ENCODE measurements at regions not wholly inside any gene's neighbourhood (a gene's known extent, or its start where the extent isn't known, plus 50 kb on each side); places are given as distances from the start of the nearest gene placed in this dataset.

DNA sequence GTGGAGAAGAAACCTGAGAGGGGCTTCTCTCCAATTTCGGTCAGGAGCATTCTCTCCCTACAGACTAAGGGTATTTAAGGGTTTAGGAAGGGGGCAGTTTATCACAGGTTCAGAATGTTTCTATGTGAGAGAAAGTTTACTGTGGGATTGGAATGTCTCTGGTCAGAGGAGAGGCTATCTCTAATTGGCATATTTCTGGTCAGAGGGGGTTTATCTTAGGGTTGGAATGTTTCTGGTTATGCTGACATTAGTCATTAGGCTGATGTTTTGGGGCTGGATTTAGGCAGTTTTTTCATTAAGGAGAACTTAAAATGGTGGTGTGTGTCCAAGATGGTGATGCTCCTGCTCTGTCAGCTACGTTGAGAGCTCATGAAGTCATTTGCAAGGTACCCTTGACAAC, 758.0 kb downstream of the TYW1 start:
- TF ChIP-seq, protein P1, sequence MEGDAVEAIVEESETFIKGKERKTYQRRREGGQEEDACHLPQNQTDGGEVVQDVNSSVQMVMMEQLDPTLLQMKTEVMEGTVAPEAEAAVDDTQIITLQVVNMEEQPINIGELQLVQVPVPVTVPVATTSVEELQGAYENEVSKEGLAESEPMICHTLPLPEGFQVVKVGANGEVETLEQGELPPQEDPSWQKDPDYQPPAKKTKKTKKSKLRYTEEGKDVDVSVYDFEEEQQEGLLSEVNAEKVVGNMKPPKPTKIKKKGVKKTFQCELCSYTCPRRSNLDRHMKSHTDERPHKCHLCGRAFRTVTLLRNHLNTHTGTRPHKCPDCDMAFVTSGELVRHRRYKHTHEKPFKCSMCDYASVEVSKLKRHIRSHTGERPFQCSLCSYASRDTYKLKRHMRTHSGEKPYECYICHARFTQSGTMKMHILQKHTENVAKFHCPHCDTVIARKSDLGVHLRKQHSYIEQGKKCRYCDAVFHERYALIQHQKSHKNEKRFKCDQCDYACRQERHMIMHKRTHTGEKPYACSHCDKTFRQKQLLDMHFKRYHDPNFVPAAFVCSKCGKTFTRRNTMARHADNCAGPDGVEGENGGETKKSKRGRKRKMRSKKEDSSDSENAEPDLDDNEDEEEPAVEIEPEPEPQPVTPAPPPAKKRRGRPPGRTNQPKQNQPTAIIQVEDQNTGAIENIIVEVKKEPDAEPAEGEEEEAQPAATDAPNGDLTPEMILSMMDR (IDR thresholded peaks at IDR 0.05; ENCODE audit: borderline replicate concordance, extremely low read depth, insufficient read depth), result no peak
- intact Hi-C loops (cut with DNase I), result no loop called here
- no peak for FAIRE-seq

DNA sequence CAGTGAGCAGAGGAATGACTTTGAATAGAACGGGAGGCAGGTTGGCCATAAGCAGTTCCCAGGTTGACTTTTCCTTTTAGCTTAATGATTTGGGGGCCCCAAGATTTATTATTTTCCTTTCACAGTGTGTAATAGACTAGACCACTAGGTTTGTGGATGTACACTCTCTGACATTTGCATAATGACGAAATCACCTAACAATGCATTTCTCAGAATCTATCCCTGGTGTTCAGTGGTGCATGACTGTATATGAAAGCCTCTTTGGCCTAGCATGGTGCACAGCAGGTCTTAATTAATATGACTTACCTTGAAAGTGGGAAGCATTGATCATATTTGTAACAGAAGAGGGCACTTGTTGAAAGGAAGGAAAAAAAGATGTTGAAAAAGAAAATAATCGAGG, 761.9 kb downstream of the TYW1 start:
- Histone ChIP-seq H3K27ac (ENCODE audit: low read depth in 2 of 2, low read length in 2 of 2) (no peak overlapping the region), H3K36me3 (ENCODE audit: control insufficient read depth in 2 of 3, insufficient read depth in 3 of 3, low read length in 3 of 3) (no peaks in the 10 kb centered on the region), H3K4me3 (ENCODE audit: low read length in 3 of 3) (no peak overlapping the region), H3K9me3 (ENCODE audit: control insufficient read depth in 2 of 3, insufficient read depth in 1 of 3, low read length in 3 of 3) (no peaks in the 10 kb centered on the region), H3K9ac (ENCODE audit: low read length in 3 of 3) (no peak overlapping the region), H3K27me3 (ENCODE audit: control insufficient read depth, insufficient read depth, low read length) (no peaks in the 10 kb centered on the region), H3K4me1 (ENCODE audit: control insufficient read depth in 2 of 3, insufficient read depth in 2 of 3, low read depth in 1 of 3, low read length in 3 of 3) (no peaks in the 10 kb centered on the region)
- FAIRE-seq (no peak), DNase-seq (peak in 1 of 5 donors; percentile 33)
- intact Hi-C loops (cut with DNase I), result no loop called here
- TF ChIP-seq, protein P1 (IDR thresholded peaks at IDR 0.05; ENCODE audit: borderline replicate concordance, extremely low read depth, insufficient read depth), result no peak

More for the DNA sequence above, 758.0 kb downstream of the TYW1 start:
- Histone ChIP-seq H3K4me1 (ENCODE audit: control insufficient read depth in 2 of 3, insufficient read depth in 2 of 3, low read depth in 1 of 3, low read length in 3 of 3) (no peaks in the 10 kb centered on the region), H3K9me3 (ENCODE audit: control insufficient read depth in 2 of 3, insufficient read depth in 1 of 3, low read length in 3 of 3) (no peaks in the 10 kb centered on the region), H3K9ac (ENCODE audit: low read length in 3 of 3) (no peak overlapping the region), H3K27ac (ENCODE audit: low read depth in 2 of 2, low read length in 2 of 2) (no peak overlapping the region), H3K4me3 (ENCODE audit: low read length in 3 of 3) (no peak overlapping the region), H3K27me3 (ENCODE audit: control insufficient read depth, insufficient read depth, low read length) (no peaks in the 10 kb centered on the region), H3K36me3 (ENCODE audit: control insufficient read depth in 2 of 3, insufficient read depth in 3 of 3, low read length in 3 of 3) (no peaks in the 10 kb centered on the region)
- no peak for DNase-seq

DNA sequence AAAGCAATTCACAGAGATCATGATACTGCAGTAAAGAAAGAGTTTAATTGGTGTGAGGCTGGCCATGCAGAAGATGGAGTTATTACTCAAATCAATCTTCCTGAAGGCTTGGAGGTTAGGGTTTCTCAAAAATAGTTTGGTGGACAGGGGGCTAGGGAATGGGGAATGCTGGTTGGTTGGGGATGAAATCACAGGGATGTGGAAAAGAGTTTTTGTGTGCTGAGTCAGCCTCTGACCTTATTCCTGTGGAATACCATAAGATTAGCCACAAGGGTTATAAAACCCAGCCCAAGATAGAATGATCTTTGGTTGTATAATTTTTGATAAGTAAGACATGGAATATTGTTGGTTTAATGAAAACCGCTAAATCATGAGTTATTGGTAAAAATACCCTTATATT, 764.3 kb downstream of the TYW1 start:
- Histone ChIP-seq H3K4me3 (ENCODE audit: low read length in 3 of 3) (no peak overlapping the region), H3K9me3 (ENCODE audit: control insufficient read depth in 2 of 3, insufficient read depth in 1 of 3, low read length in 3 of 3) (no peaks in the 10 kb centered on the region), H3K27ac (ENCODE audit: low read depth in 2 of 2, low read length in 2 of 2) (no peak overlapping the region), H3K9ac (ENCODE audit: low read length in 3 of 3) (no peak overlapping the region), H3K27me3 (ENCODE audit: control insufficient read depth, insufficient read depth, low read length) (no peaks in the 10 kb centered on the region), H3K36me3 (ENCODE audit: control insufficient read depth in 2 of 3, insufficient read depth in 3 of 3, low read length in 3 of 3) (no peaks in the 10 kb centered on the region), H3K4me1 (ENCODE audit: control insufficient read depth in 2 of 3, insufficient read depth in 2 of 3, low read depth in 1 of 3, low read length in 3 of 3) (peaks cover 0 to 3% (median 0%) of the 10 kb centered on the region in 3 donors)
- no peak for DNase-seq
- FAIRE-seq, result no peak
- TF ChIP-seq, protein P1 (IDR thresholded peaks at IDR 0.05; ENCODE audit: borderline replicate concordance, extremely low read depth, insufficient read depth), result no peak
- intact Hi-C loops (cut with DNase I), result no loop called here

DNA sequence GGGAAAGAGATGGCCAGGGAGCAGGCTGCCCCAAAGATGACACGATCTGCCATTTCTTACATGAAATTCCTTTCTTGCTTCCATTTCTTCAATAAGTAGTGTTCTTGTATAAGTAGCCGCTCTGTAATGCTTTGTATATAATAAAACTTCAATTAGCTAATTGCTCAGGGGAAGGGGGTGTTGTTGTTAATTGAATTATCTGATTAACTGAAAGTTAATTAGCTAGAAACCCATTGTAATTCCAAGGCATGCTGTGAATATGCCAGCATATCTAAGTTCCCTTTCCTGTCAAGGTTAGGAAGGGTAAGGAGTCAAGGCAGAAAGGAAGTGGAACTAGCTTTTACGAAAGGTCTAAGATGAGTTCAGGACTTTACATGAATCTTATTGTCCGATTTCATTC, 765.9 kb downstream of the TYW1 start:
- intact Hi-C loops (cut with DNase I), result no loop called here
- no peak overlapping the region for H3K4me3 ChIP-seq (ENCODE audit: low read length in 3 of 3)
- peaks cover 0 to 3% (median 0%) of the 10 kb centered on the region in 3 donors for H3K4me1 ChIP-seq (ENCODE audit: control insufficient read depth in 2 of 3, insufficient read depth in 2 of 3, low read depth in 1 of 3, low read length in 3 of 3)
- FAIRE-seq (no peak), DNase-seq (no peak)
- H3K9me3 ChIP-seq (ENCODE audit: control insufficient read depth in 2 of 3, insufficient read depth in 1 of 3, low read length in 3 of 3), result peaks cover 0 to 7% (median 0%) of the 10 kb centered on the region in 3 donors
- no peak overlapping the region for H3K9ac ChIP-seq (ENCODE audit: low read length in 3 of 3)
- no peaks in the 10 kb centered on the region for H3K36me3 ChIP-seq (ENCODE audit: control insufficient read depth in 2 of 3, insufficient read depth in 3 of 3, low read length in 3 of 3)
- TF ChIP-seq, protein P1 (IDR thresholded peaks at IDR 0.05; ENCODE audit: borderline replicate concordance, extremely low read depth, insufficient read depth), result no peak
- no peak overlapping the region for H3K27ac ChIP-seq (ENCODE audit: low read depth in 2 of 2, low read length in 2 of 2)
- no peaks in the 10 kb centered on the region for H3K27me3 ChIP-seq (ENCODE audit: control insufficient read depth, insufficient read depth, low read length)

Data from kidney (tissue), 13 donors.